Activated T-cell treated with anti-CD3 and anti-CD28 coated beads, Interleukin-2, amount 50 U/mL, for 48 hours (primary cell): ENCODE measurements at regions not wholly inside any gene's neighbourhood (a gene's known extent, or its start where the extent isn't known, plus 50 kb on each side); places are given as distances from the start of the nearest gene placed in this dataset.
"Not testable (repeated sequence)": the region's sequence is repeated elsewhere in the genome, so short reads cannot be mapped to it uniquely, and the experiment has no call there.

ENCODE experiments used
- DNase-seq, 2 experiments: peaks; one replicate each; pipeline ENCODE4 v3.0.0-alpha.2; 2020

DNA sequence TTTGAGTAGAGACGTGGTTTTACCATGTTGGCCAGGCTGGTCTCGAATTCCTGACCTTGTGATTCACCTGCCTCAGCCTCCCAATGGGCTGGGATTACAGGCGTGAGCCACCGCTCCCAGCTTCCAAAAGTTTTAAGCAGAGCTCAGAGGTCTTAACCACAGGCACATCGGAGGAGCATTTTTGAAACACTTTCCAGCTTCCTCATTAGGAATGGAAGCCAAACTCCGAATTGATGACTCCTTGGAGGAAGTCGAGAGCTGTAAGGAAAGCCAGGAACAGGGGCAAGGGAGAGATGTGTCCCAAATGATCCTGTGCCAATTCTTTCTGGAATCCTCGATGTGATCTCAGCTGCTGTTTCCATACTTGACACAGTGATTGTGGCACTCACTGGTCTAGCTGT, 56.2 kb upstream of the CCZ1B start:
- DNase-seq = not testable (repeated sequence)

DNA sequence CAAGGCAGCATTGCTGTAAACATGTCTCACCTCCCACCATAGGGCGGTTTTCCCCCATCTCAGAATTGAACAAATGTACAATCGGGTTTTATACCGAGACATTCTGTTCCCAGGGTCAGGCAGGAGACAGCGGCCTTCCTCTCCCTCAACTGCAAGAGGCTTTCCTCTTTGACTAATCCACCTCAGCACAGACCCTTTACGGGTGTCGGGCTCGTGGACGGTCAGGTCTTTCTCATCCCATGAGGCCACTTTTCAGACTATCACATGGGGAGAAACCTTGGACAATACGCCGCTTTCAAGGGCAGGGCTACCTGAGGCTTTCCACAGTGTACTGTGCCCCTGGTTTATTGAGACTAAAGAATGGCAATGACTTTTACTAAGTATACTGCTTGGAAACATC, 57.7 kb upstream of the CCZ1B start:
- not testable (repeated sequence) for DNase-seq

DNA sequence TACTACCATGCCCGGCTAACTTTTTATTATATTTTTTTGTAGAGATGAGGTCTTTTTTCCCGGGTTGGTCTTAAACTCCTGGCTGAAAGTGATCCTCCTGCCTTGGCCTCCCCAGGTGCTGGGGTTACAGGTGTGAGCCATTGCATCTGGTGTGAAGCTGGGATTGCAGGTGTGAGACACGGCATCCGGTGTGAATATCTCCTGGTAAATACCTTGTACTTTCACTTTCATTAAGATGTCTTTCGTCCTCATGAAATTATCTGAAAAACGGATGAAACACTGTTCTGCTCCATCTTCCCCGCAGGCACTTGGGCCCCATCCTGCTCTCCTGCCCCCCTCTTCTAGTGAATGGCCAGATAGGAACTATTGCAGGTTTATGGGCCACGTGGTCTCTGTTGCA, 60.1 kb upstream of the CCZ1B start:
- no peak for DNase-seq

DNA sequence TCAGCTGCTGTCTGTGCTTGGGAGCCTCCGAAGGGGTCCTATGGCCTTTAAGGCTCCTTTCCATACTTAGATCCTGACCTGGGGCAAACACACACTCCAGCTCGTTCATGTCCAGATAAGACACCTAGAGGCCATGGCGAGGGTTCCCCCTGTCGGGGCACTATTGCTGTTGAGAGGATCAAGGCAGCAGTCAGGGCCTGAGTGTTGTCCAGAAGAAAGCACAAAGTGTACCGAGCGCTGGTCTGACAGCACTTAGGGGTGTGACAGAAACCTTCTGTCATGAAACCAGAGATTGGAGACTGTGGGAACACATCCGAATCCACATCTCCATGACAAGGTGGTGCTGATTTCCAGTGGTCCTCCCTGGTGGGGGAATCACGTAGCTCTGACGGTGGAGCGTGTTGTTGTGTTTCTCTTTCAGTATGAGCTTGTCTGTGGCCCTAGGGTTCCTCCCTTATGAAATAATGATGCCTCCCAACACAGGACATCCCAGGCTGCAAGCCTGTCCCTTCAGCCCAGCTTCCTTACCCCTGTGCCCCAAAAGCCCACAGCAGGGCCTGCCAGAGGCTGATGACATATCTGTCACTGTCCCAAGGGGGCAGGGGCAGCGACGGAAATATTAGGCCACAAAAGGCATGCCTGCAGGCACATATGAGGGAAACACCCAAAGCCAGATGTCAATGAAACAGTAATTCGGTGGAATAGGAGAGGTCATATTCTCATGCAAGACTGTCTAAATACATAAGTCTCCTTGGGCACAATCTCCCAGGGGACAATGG, 62.4 kb upstream of the CCZ1B start:
- not testable (repeated sequence) for DNase-seq

DNA sequence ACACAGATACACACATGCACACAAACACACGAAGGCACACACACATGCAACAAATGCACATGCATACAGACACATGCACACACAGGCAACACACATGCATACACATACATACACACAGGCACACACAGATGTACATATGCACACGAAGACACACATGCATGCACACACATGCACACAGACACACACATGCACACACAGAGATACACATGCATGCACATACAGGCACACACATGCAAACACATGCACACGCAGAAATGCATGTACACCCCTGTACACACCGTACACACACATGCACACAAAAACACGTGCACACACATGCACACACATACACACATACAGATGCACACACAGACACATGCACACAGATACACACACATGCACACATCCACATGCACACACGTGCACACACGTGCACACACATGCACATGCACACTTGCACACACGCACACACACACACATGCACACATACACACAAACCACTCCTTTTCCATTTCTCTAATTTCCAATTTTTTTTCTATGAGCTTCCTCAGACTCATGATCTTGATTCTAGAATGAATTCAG, 63.3 kb upstream of the CCZ1B start:
- DNase-seq = no peak

DNA sequence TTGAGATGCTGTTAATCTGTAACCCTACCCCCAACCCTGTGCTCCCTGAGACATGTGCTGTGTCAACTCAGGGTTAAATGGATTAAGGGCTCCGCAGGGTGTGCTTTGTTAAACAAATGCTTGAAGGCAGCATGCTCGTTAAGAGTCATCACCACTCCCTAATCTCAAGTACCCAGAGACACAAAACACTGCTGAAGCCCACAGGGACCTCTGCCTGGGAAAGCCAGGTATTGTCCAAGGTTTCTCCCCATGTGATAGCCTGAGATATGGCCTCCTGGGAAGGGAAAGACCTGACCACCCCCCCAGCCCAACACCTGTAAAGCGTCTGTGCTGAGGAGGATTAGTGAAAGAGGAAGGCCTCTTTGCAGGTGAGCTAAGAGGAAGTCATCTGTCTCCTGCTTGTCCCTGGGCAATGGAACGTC, 76.0 kb upstream of the CCZ1B start:
- DNase-seq = not testable (repeated sequence)

DNA sequence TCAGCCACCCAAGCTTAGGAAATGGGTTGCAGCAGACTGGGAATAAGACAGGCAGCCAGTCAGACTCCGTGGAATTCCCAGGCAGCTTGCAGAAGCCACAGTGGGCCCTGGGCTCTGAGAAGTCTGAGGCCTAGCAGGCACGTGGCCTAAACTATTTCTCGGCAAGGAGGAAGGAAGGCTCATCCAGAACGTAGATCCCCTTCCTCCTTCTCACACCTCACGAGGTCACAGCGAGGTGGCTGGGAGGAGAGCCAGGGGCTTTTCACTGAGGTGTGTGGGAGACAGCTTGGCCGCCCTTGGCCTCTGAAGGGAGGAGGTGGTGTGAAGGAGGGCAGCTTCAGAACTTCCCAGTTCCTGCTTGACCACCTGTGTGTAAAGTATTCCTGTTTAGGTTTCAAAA, 77.2 kb upstream of the CCZ1B start:
- DNase-seq = not testable (repeated sequence)

DNA sequence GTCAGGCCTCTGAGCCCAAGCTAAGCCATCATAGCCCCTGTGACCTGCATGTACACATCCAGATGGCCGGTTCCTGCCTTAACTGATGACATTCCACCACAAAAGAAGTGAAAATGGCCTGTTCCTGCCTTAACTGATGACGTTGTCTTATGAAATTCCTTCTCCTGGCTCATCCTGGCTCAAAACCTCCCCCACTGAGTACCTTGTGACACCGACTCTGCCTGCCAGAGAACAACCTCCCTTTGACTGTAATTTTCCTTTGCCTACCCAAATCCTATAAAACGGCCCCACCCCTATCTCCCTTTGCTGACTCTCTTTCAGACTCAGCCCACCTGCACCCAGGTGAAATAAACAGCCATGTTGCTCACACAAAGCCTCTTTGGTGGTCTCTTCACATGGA, 77.7 kb upstream of the CCZ1B start:
- DNase-seq = not testable (repeated sequence)

DNA sequence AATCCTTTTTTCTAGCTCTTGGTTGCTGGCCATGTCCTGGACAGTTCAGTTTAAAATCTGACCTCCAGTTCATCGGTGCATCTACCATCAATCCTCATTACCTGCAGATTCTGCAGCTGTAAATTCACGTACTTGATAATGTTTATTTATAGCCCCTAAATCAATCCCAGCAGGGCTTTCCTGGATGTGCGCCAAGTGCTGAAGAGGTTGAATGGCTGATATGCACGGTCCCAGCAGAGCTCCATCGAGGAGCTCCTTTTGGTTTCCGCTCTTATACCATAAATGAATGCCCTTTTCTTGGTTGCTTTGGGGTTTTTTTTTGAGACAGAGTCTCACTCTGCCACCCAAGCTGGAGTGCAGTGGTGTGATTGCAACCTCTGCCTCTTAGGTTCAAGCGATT, 91.2 kb upstream of the CCZ1B start:
- DNase-seq = no peak

DNA sequence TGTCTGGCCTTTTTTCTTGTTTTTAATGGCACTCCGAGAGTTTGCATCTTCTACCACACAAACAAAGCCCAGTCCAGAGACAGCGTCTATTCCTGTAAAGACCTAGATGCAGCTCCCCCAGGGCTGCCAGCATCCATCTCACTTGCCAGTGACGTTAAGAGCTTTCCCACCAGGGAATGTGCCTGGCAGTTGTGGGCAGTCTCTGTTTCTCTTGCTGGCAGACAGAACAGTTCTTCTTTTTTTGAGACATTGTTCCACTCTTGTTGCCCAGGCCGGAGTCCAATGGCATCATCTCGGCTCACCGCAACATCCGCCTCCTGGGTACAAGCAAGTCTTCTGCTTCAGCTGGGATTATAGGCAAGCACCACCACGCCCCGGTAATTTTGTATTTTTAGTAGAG, 93.1 kb upstream of the CCZ1B start:
- DNase-seq = not testable (repeated sequence)

DNA sequence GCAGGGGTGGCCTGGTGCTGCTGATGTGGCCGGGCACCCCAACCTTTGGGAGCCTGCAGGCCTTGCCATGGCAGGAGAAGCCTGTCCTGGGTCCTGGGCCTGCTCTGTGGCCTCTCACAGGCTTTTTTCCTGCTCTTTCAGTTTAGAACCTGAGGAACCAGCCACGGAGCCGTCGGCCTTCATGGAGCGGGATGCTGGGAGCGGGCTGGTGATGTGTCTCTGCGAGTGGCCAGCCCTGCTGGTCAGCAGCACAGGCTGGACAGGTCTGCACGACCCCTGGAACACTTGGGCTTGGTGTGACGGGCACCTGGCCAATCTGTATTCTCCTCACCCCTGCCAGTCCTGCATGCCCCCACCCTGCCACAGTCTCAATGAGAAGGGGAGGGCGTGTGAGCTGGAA, 98.4 kb upstream of the CCZ1B start:
- not testable (repeated sequence) for DNase-seq

DNA sequence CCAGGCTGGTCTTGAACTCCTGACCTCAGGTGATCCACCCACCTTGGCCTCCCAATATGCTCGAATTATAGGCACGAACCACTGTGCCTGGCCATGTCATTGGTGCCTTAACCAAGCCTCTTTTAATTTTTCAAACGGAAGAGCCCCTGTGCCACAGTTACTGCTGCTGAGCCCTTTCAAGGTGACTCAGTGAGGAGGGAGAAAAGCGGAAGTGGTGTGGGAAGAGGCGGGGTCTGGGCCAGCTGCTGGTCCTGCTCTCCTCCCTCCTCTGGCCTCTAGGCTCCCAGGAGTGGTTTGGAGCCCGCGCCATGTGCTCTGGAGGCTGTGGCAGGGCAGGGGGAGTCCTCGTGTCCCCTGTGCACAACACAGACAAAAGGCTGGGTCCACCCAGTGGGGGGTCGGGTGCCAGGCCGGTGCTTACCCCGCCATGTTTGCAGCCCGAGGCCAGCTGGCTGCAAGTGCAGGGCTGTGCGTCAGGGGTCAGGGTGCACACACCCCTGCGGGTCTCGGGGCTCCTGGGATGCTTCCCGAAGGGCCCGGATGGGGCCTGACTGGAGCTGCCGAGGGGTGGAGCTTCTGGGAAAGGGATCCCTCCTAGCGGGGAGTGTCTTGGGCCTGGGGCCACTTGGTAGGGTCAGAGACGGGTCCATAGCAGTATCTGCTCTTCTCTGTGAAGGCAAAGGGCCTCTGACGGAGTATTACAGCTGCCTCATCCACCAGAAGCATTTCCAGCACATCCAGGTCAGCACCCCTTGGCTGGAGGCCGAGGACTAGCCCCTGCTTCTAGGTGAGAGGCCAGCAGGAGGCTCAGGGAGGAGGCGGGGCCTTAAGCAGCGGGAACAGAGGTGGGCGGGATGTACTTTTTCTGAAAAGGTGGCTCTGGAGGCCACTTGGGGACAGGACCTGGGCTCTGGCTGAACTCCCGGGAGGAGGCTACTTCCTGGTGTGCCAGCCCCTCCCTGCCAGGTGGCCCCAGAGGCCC, 100.4 kb upstream of the CCZ1B start:
- not testable (repeated sequence) for DNase-seq

DNA sequence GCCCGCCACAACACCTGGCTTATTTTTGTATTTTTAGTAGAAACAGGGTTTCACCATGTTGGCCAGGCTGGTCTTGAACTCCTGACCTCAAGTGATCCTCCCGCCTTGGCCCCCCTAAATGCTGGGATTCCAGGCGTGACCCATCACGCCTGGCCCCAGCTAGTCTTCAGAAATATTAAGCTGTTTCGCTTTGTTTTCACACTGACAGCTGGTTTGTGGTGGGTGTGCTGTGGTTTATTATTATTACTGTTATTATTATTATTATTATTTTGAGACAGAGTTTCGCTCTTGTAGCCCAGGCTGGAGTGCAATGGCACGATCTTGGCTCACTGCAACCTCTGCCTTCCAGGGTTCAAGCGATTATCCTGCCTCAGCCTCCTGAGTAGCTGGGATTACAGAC, 101.6 kb upstream of the CCZ1B start:
- DNase-seq = not testable (repeated sequence)

DNA sequence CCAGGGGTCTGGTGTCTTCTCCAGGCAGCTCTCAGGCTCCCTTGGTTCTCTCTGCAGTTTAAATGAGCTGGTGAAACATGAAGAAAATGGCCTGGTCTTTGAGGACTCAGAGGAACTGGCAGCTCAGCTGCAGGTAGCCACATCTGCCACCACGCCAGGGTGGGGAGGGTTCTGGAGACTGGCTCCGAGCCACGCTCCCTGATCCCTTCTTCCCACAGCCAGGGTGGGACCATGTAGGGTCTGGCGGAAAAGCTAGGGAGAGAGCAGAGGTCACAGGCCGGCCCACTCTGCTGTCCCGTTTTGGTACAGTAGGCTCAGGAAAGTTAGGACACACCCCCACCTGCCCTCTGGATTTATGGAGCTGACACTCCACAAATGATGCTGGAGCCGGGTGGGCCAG, 103.5 kb upstream of the CCZ1B start:
- DNase-seq = not testable (repeated sequence)

DNA sequence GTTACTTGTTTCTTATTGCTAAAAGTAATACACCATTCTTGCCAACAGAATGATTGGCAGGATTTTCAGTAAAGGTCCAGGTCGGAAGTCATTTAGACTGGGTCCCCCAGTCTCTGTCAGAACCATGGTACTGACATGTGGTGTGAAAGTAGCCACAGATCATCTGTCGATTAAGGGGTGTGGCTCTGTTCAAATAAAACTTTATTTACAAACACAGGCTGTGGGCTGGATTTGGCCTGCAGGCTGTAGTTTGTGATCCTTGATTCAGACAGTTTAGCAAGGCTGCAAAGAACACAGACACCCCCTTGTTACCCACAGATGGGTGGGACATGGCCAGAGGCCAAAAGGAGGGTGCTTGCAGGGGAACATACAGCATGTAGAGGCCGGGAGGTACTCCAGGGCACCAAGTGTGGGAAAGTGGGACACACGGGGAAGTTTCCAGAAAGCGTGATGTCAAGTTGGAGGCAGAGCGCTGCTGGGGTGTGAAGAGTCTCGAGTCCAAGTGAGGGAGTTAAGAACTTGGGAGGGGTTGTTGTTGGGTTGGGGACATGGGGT, 104.1 kb upstream of the CCZ1B start:
- DNase-seq = not testable (repeated sequence)

DNA sequence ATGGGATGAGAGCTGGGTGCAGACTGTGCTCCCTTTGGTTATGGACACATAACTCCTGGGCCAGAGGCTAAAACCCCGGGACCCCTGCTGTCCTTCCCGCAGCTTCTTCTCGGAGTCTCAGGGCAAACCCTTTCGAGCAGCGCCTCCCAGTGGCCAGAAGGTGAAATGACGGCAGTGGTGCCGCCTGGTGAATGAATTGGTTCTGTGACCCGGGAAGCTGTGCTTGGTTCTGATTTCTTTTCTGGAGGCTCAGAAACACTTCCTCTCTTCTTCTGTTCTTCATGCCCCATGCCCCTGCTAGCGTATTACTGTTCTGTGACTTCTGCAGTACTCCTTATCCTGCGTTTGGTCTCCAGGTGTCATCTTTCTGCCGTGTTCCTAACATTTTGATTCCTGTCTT, 104.7 kb upstream of the CCZ1B start:
- DNase-seq = peak; percentile 66 to 74

DNA sequence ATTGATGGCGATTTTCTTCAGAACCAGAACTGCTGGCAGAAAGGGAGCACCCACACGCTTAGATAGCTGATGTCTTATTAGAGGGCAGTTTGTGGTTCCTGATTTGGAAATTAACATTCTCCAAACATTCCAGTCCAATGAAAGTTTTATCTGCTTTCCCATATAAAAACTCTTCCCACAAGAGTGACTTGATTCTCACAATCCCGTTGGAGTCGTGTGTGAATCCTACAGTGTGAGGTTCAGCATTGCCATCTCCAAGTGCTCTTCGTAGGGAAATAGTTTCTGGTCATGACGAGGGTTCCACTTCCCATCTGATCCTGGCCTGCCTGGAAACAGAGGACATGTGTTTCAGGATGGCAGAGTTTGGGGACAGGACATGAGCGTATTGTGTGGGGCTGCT, 105.4 kb upstream of the CCZ1B start:
- DNase-seq = not testable (repeated sequence)

DNA sequence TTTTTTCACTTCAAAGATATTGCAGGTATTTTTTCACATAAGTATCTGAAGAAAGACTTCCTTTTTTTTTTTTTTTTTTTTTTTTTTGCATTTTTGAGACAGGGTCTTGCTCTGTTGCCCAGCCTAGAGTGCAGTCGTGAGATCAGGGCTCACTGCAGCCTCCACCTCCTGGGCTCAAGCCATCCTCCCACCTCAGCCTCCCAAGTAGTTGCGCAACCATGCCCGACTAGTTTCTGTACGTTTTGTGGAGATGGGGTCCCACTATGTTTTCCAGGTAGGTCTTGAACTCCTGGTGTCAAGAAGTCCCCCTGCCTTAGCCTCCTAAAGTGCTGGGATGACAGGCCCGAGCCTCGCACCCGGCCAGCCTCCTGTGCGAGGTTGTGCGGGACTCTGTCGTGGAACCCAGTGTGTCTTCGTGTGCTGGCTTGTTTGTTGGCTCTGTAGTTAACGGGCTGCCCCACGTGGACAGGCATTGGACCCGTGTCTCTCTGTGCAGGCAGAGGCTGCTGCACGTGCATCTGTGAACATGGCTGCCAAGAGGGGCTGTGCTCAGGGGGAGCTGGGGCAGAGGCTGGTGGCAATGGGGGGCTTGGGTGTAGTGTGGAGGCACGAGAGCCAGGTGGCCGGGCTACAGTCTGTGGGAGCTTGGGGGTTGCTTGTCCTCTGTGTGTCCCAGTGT, 108.0 kb upstream of the CCZ1B start:
- not testable (repeated sequence) for DNase-seq

DNA sequence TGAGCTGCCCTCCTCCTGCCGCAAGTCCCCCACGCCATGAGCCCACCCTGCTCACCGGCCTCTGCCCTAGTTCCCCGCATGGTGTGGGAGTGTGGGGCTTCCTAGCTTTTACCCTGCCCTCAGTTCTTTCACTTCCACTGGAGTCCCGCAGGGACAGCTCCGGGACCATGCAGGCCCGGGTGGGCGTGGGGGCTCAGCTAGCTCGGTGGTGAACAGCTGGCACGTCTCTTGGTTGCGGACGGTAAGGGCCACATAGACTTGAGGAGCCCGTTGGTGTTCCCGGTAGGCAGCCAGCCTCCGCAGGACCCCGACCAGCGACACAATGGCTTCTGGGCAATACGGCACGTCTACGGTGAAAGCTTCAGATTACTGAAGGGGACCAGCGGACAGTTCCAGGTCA, 108.9 kb upstream of the CCZ1B start:
- no peak for DNase-seq

DNA sequence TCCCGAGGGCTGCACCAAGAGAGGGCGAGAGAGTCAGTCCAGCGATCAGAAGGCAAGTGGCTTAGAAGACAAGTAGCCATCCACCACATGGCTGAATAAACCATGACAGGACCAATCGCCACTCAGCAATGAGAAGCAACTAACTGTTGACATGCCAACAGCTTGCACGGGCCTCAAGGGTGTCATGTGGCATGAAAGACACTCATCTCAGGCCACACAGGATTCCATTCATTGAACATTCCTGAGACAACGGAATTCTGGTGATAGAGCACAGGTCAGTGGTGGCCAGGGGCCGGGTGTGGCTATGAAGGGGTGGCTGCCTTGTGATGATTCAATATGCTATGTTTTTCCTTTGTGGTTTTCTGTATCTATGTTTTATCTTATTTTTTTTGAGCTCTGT, 110.6 kb upstream of the CCZ1B start:
- not testable (repeated sequence) for DNase-seq

DNA sequence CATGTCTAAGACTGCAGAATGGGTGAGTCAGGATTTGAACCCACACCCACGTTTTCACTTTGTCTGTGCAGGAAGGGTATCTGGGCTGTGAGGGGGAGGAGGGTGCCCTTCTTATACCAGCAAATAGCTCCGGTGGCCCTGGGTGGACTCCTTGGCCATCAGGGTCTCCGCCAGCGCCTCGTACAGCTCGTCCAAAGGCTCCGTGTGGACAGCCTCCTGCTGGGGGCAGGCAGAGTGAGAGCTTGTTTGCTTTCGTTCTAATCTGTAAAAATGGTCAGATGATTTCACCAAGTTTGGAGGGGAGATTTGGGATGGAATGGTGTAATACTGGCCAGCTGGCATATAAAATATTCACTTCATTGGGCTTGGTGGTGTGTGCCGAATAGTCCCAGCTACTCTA, 111.7 kb upstream of the CCZ1B start:
- not testable (repeated sequence) for DNase-seq

DNA sequence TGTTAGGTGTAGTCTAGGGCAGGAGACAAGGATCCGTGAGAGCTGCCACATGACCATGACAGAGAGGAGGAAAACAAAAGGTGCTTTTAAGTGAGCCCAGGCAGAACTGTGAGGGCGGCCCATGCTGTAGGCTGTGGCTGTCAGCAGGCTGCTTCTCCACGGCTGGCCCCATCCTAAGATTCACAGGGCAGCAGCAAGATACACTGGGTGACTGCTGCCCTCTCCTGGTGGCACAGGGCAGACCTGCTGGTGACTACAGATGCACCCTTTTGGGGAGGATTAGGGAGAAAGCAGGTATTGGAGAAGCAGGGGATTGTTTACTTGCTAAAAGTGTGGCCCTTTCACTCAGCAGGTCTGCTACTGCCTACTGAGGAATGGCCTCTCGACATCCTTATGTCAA, 112.2 kb upstream of the CCZ1B start:
- peak; percentile 41 to 53 for DNase-seq

DNA sequence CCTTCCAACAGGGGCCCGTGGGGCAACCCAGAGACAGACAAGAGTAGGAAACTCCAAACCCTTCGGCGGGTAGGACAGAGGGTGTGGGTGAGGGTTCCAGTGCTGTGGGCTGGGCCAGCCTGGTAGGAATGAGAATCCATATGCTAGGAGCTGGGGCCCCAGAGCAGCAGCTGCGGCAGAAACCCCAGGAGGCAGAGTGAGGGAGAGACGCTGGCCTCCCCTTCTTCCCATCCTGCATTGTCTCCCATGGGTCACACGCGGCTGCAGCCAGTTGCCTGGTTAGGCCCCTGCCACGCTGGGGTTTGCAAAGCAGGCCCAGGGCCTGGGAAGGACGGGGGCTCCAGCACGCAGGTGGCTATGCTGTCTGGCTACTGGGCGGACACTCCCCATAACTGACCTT, 113.1 kb upstream of the CCZ1B start:
- not testable (repeated sequence) for DNase-seq
